ENCODE measurements at regions not wholly inside any gene's neighbourhood (a gene's known extent, or its start where the extent isn't known, plus 50 kb on each side); places are given as distances from the start of the nearest gene placed in this dataset.

GRCh38 chr21:20874202-20874601 lies 124.0 kb upstream of the NCAM2 start:
- no peaks in the 10 kb centered on the region for H3K36me3 ChIP-seq (ENCODE audit: low read depth)
- no peaks in the 10 kb centered on the region for H3K4me1 ChIP-seq (ENCODE audit: low read depth)
- DNase-seq (no peak), ATAC-seq (no peak)
- intact Hi-C loops (cut with DNase I, micrococcal nuclease) = no loop called here
- TF ChIP-seq CTCF (IDR thresholded peaks at IDR 0.05) = no peak
- H3K4me3 ChIP-seq = no peak overlapping the region
- no peaks in the 10 kb centered on the region for H3K9me3 ChIP-seq

GRCh38 chr21:20875742-20876141 lies 122.5 kb upstream of the NCAM2 start:
- H3K4me1 ChIP-seq (ENCODE audit: low read depth) = no peaks in the 10 kb centered on the region
- no peaks in the 10 kb centered on the region for H3K36me3 ChIP-seq (ENCODE audit: low read depth)
- no peak for ATAC-seq
- TF ChIP-seq CTCF (IDR thresholded peaks at IDR 0.05) = no peak
- peak in 1 of 3 donors; percentile 27 for DNase-seq
- no peak overlapping the region for H3K4me3 ChIP-seq
- intact Hi-C loops (cut with DNase I, micrococcal nuclease) = no loop called here
- H3K9me3 ChIP-seq = no peaks in the 10 kb centered on the region

GRCh38 chr21:20877976-20878375 lies 120.2 kb upstream of the NCAM2 start:
- Histone ChIP-seq H3K4me3 (no peak overlapping the region), H3K4me1 (ENCODE audit: low read depth) (no peaks in the 10 kb centered on the region), H3K36me3 (ENCODE audit: low read depth) (no peaks in the 10 kb centered on the region), H3K9me3 (no peaks in the 10 kb centered on the region)
- no peak for DNase-seq
- intact Hi-C loops (cut with DNase I, micrococcal nuclease) = no loop called here
- ATAC-seq = no peak
- TF ChIP-seq CTCF (IDR thresholded peaks at IDR 0.05) = no peak

GRCh38 chr21:20882462-20883407 lies 115.5 kb upstream of the NCAM2 start:
- Histone ChIP-seq H3K4me3 (no peak overlapping the region), H3K36me3 (ENCODE audit: low read depth) (no peaks in the 10 kb centered on the region), H3K9me3 (no peaks in the 10 kb centered on the region), H3K4me1 (ENCODE audit: low read depth) (no peaks in the 10 kb centered on the region)
- ATAC-seq (no peak), DNase-seq (peak in 2 of 3 donors; percentile 19 to 75)
- no peak for TF ChIP-seq CTCF (IDR thresholded peaks at IDR 0.05)
- intact Hi-C loops (cut with DNase I, micrococcal nuclease) = no loop called here

- H3K4me1 ChIP-seq (ENCODE audit: low read depth) = no peaks in the 10 kb centered on the region
- no peak for TF ChIP-seq CTCF (IDR thresholded peaks at IDR 0.05)
- no peak for ATAC-seq
- no peak overlapping the region for H3K4me3 ChIP-seq
- DNase-seq = no peak
- no peaks in the 10 kb centered on the region for H3K36me3 ChIP-seq (ENCODE audit: low read depth)
- intact Hi-C loops (cut with DNase I, micrococcal nuclease) = no loop called here
- H3K9me3 ChIP-seq = no peaks in the 10 kb centered on the region
Observed at GRCh38 chr21:20883408-20883800, 114.8 kb upstream of the NCAM2 start.
